ENCODE measurements at regions not wholly inside any gene's neighbourhood (a gene's known extent, or its start where the extent isn't known, plus 50 kb on each side); places are given as distances from the start of the nearest gene placed in this dataset.

DNA sequence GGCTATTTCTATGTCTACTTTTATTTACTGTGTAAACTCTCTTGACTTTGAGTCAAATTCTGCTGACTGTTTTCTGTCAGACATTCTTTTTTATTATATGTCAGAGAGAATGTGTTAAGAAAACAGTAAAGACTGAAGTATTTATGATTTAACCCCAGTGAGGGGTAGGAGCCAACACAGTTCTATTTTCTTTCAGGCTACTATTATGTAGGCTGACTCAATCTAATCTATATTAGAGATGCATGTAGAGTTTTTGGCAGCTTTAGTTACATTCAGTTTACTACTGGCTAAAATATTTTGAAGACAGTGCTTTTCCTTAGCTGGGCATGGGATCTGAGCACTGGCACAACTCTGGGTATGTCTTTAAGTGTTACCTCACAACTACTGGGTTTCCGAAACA, 1108.0 kb downstream of the CDH11 start:
- no peak for DNase-seq (ENCODE audit: low spot score)
- H3K4me3 ChIP-seq = no peak overlapping the region
- TF ChIP-seq, protein P1, sequence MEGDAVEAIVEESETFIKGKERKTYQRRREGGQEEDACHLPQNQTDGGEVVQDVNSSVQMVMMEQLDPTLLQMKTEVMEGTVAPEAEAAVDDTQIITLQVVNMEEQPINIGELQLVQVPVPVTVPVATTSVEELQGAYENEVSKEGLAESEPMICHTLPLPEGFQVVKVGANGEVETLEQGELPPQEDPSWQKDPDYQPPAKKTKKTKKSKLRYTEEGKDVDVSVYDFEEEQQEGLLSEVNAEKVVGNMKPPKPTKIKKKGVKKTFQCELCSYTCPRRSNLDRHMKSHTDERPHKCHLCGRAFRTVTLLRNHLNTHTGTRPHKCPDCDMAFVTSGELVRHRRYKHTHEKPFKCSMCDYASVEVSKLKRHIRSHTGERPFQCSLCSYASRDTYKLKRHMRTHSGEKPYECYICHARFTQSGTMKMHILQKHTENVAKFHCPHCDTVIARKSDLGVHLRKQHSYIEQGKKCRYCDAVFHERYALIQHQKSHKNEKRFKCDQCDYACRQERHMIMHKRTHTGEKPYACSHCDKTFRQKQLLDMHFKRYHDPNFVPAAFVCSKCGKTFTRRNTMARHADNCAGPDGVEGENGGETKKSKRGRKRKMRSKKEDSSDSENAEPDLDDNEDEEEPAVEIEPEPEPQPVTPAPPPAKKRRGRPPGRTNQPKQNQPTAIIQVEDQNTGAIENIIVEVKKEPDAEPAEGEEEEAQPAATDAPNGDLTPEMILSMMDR (IDR thresholded peaks at IDR 0.05) = no peak
- no peak overlapping the region for H3K27ac ChIP-seq

DNA sequence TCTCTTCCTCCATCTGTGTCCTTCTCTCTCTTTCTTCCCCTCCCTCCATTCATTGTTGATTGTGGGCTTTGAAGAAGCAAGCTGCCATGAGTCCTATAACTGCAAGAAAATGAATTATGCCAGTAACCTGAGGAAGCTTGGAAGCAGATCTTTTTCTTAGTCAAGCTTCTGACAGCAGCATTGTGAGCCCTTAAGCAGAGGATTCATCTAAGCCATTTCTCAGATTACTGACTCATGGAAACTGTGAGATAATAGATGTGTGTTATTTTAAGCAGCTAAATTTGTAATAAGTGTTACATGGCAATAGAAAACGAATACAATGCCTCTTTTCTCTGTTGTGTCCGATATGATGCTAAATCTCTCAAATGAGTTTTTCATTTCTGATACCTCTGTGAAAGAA, 1109.7 kb downstream of the CDH11 start:
- TF ChIP-seq, protein P1 (IDR thresholded peaks at IDR 0.05) = no peak

DNA sequence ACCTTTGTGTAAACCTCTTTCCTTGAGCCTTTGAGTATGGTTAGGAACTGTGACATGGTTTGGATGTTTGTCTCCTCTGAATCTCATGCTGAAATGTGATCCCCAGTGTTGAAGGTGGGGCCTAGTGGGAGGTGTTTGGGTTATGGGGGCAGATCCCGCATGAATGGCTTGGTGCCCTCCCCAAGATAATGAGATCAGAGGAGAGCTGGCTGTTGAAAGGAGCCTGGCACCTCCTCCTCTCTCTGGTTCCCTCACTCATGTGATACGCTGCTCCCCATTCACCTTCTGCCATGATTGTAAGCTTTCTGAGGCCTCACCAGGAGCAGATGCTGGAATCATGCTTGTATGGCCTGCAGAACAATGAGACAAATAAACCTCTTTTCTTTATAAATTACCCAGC, 1110.2 kb downstream of the CDH11 start:
- TF ChIP-seq, protein P1 (IDR thresholded peaks at IDR 0.05) = no peak
- DNase-seq (ENCODE audit: low spot score) = no peak
- H3K27ac ChIP-seq = no peak overlapping the region
- no peak overlapping the region for H3K4me3 ChIP-seq

More for the DNA sequence above, 1109.7 kb downstream of the CDH11 start:
- DNase-seq (ENCODE audit: low spot score) = no peak
- Histone ChIP-seq H3K27ac (no peak overlapping the region), H3K4me3 (no peak overlapping the region)

DNA sequence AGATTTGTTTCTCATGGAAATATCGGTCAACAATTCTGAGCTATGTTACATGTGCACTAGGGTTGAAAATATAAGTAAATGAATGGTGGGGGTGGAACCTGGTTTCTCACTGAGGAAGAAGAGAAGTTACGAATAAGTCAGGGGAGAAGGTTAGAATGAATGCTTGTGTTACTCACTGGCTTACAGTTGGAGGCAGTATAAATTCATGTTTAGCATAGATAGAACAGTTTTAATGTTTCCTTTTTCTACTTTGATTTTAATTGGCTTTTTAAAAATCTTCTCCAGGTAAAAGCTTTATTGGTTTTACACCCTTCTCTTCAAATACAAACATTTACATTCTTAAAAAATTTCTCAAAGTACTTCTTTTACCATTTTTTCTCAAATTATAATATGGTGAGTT, 1113.7 kb downstream of the CDH11 start:
- TF ChIP-seq, protein P1 (IDR thresholded peaks at IDR 0.05) = no peak
- Histone ChIP-seq H3K4me3 (no peak overlapping the region), H3K27ac (no peak overlapping the region)
- DNase-seq (ENCODE audit: low spot score) = no peak

DNA sequence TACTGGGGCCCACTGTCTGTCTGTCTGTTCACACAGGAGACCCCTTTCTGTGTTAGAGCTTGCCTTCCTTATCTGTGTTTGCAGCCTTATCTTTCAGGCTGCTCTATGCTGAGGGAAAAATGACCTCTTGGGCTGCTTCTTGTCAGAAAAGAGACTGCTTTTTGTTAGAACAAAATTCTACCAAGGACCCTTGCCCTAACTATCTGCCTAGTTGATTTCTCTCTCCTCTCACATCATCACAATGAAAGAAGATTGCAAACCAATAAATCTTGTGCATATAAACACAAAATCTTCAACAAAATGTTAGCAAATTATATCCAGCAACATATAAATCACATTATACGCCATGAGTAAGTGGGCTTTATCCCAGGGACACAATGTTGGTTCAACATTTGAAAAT, 1117.7 kb downstream of the CDH11 start:
- H3K27ac ChIP-seq = no peak overlapping the region
- no peak for DNase-seq (ENCODE audit: low spot score)
- TF ChIP-seq, protein P1 (IDR thresholded peaks at IDR 0.05) = no peak
- H3K4me3 ChIP-seq = no peak overlapping the region

DNA sequence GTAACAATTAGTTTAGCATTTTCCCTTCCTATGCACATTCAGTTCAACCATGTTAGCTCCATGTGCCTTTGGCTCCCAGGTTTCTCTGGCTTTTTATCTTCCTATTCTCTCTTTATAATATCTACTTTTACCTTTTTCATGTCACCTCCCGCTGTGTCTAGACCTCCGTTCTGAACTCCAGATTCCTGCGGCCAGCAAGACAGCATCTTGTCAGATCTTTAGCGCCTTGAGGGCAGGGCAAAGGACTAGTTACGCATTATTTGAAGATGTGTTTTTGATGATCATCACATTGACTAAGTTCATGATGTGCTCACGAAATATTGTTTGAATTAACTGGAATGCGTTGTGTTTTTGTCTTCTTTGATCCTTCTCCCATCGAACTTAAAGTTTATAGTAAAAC, 1126.8 kb downstream of the CDH11 start:
- H3K27ac ChIP-seq = no peak overlapping the region
- no peak overlapping the region for H3K4me3 ChIP-seq
- TF ChIP-seq, protein P1 (IDR thresholded peaks at IDR 0.05) = no peak
- DNase-seq (ENCODE audit: low spot score) = no peak

DNA sequence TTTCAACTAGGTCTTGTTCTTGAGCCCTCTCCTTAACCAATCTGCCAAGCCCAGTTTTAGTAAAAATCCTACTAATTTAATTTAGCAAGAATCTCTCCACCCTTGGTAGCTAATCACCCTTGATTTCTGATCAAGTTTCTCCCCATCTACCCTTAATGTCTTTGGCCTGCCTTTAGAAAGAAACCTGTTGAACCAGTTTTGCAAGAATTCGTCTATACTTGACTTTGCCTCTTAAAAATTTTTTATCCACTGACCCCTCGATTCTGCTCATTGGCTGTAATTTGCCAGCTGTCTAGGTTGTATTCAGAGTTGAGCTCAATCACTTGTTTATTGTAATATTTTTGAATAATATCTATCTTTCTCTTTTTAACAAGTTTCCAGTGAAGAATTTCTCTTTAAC, 1138.5 kb downstream of the CDH11 start:
- H3K27ac ChIP-seq = no peak overlapping the region
- no peak for DNase-seq (ENCODE audit: low spot score)
- TF ChIP-seq, protein P1 (IDR thresholded peaks at IDR 0.05) = no peak
- H3K4me3 ChIP-seq = no peak overlapping the region
